A549 (cell line): ENCODE measurements at regions not wholly inside any gene's neighbourhood (a gene's known extent, or its start where the extent isn't known, plus 50 kb on each side); places are given as distances from the start of the nearest gene placed in this dataset.

Experiments used
- ATAC-seq, 2 experiments: fragments of 200-7000 bp in 1 of 2; fragments of >200 bp in 1 of 2; cut with Nextera tagmentation in 1 of 2; cut with Tn5 transposase in 1 of 2; 3 replicates each; pipeline versions ENCODE4 v1.8.0 to v1.9.1; 2018 to 2020; ENCODE audit warnings: mild to moderate bottlenecking in 1 of 2, moderate library complexity in 1 of 2
- CTCF ChIA-PET: fragments of 300-600 bp; sonication (Branson Sonifier 250); formaldehyde crosslinking; extraction: SDS; loops from one replicate; lab custom pipeline; 2021; ENCODE audit warnings: antibody characterized with exemption, inconsistent platforms; lab: Yijun Ruan, JAX
- POLR2A ChIA-PET: fragments of 350-600 bp; formaldehyde crosslinking; extraction: SDS; loops from one replicate; lab custom pipeline; 2021; ENCODE audit warnings: antibody characterized with exemption, inconsistent platforms; lab: Yijun Ruan, JAX
- DNase-seq, 2 experiments: peaks; one replicate each; pipeline versions ENCODE4 v3.0.0 to v3.0.0-alpha.2; 2011 to 2016; ENCODE audit warnings: low read depth in 1 of 2, low spot score in 1 of 2
- FAIRE-seq: peaks from 2 replicates; lab custom pipeline; 2011; peaks lifted over from hg19 to GRCh38; lab: Jason Lieb, UNC
- H3K27ac ChIP-seq, 2 experiments: fragments of >200 bp; sonication (Bioruptor Twin); formaldehyde crosslinking; 3 replicates each; pipeline ENCODE4 v1.5.1; 2016 to 2017
- H3K4me1 ChIP-seq: fragments of >200 bp; sonication (Bioruptor Twin); formaldehyde crosslinking; 3 replicates; pipeline ENCODE4 v1.6.1; 2016
- H3K4me2 ChIP-seq: fragments of >200 bp; sonication (Bioruptor Twin); formaldehyde crosslinking; 3 replicates; pipeline ENCODE4 v1.6.1; 2016
- H3K4me3 ChIP-seq: fragments of >200 bp; sonication (Bioruptor Twin); formaldehyde crosslinking; 3 replicates; pipeline ENCODE4 v1.5.1; 2016
- H3K9me3 ChIP-seq: fragments of >200 bp; sonication (Bioruptor Twin); formaldehyde crosslinking; 3 replicates; pipeline ENCODE4 v1.6.1; 2016
- BHLHE40 ChIP-seq: IDR thresholded peaks from 2 replicates; pipeline ENCODE4 v1.6.1; 2012; ENCODE audit warnings: low read depth, low read length, inconsistent platforms
- CBX2 ChIP-seq: fragments of 200-600 bp; sonication (generic); IDR thresholded peaks from 2 replicates; pipeline ENCODE4 v1.6.1; 2016; ENCODE audit warnings: low read depth, mild to moderate bottlenecking, borderline replicate concordance
- CBX8 ChIP-seq: fragments of 200-600 bp; sonication (generic); IDR thresholded peaks from 2 replicates; pipeline ENCODE4 v1.6.1; 2016
- CHD2 ChIP-seq: fragments of 150-350 bp; IDR thresholded peaks from 2 replicates; pipeline ENCODE4 v1.6.1; 2014; ENCODE audit warnings: low read length; ENCODE audit not compliant: partially characterized antibody
- E2F6 ChIP-seq: IDR thresholded peaks from 2 replicates; pipeline ENCODE4 v1.6.1; 2012; ENCODE audit warnings: low read depth, borderline replicate concordance
- EHF ChIP-seq: fragments of 250-450 bp; sonication (Bioruptor Pico); IDR thresholded peaks from 2 replicates; pipeline ENCODE4 v1.5.0; 2020; ENCODE audit warnings: mild to moderate bottlenecking
- GATA3 ChIP-seq: IDR thresholded peaks from 2 replicates; pipeline ENCODE4 v1.6.1; 2012; ENCODE audit warnings: borderline replicate concordance
- HDAC2 ChIP-seq: fragments of 200-600 bp; sonication (generic); IDR thresholded peaks from 2 replicates; pipeline ENCODE4 v1.6.1; 2016
- HES2 ChIP-seq: fragments of >200 bp; sonication (Bioruptor Twin); formaldehyde crosslinking; IDR thresholded peaks from 2 replicates; pipeline ENCODE4 v1.6.1; 2016
- JUNB ChIP-seq: fragments of >200 bp; sonication (Bioruptor Twin); formaldehyde crosslinking; IDR thresholded peaks from 2 replicates; pipeline ENCODE4 v1.6.1; 2016
- PBX3 ChIP-seq: IDR thresholded peaks from 2 replicates; pipeline ENCODE4 v1.6.1; 2012
- PHF8 ChIP-seq: fragments of 200-600 bp; sonication (generic); IDR thresholded peaks from 2 replicates; pipeline ENCODE4 v1.6.1; 2016; ENCODE audit warnings: low read depth, mild to moderate bottlenecking, antibody characterized with exemption, moderate library complexity, borderline replicate concordance
- POLR2A ChIP-seq: IDR thresholded peaks from 2 replicates; pipeline ENCODE4 v1.6.1; 2012; ENCODE audit warnings: mild to moderate bottlenecking, low read length
- RAD21 ChIP-seq, 2 experiments: fragments of >200 bp in 1 of 2; sonication (Bioruptor Twin) in 1 of 2; formaldehyde crosslinking in 1 of 2; IDR thresholded peaks in 1 of 2; conservative IDR thresholded peaks in 1 of 2; 2 replicates in 1 of 2; 3 replicates in 1 of 2; pipeline ENCODE4 v1.6.1; 2012 to 2018; ENCODE audit warnings: inconsistent platforms in 1 of 2
- REST ChIP-seq: fragments of 200-600 bp; sonication (generic); IDR thresholded peaks from 2 replicates; pipeline ENCODE4 v1.6.1; 2016; ENCODE audit warnings: antibody characterized with exemption, mild to moderate bottlenecking, moderate library complexity
- TFCP2L1 ChIP-seq: fragments of 250-450 bp; sonication (Bioruptor Pico); IDR thresholded peaks from 2 replicates; pipeline ENCODE4 v1.5.0; 2021; ENCODE audit warnings: mild to moderate bottlenecking
- TP53 ChIP-seq: fragments of 250-450 bp; sonication (Bioruptor Pico); IDR thresholded peaks from 2 replicates; pipeline ENCODE4 v1.5.0; 2021; ENCODE audit warnings: mild to moderate bottlenecking, moderate library complexity
- ZFP36 ChIP-seq: fragments of 450-650 bp; IDR thresholded peaks from 2 replicates; pipeline ENCODE4 v1.6.1; 2014; ENCODE audit warnings: borderline replicate concordance; ENCODE audit not compliant: partially characterized antibody
- WGBS: methylation state at CpG from one replicate; pipeline ENCODE4 v1.1.6; 2017; ENCODE audit errors: missing lambda C conversion rate; 5-methylcytosine and 5-hydroxymethylcytosine counted together

GRCh38 chr7:152551304-152552036 lies 115.7 kb upstream of the KMT2C start:
- ATAC-seq (no peak), FAIRE-seq (no peak), DNase-seq (no peak)
- WGBS = 80% methylated on average over 10 of the region's 10 CpGs
- Histone ChIP-seq H3K4me3 (no peak overlapping the region), H3K27ac (no peak overlapping the region), H3K4me2 (no peak overlapping the region), H3K9me3 (no peaks in the 10 kb centered on the region), H3K4me1 (no peaks in the 10 kb centered on the region)
- ChIA-PET CTCF (no interaction called here), POLR2A (no interaction called here)
- TF ChIP-seq ZFP36 (no peak), TFCP2L1 (CRISPR knock-in tag) (no peak), RAD21 (conservative IDR thresholded peaks at IDR 0.05 in 1 of 2, IDR thresholded peaks at IDR 0.05 in 1 of 2) (no peak), POLR2A (no peak), HDAC2 (no peak), PHF8 (no peak), HES2 (no peak), E2F6 (no peak)

GRCh38 chr7:152544971-152545619 lies 109.3 kb upstream of the KMT2C start:
- H3K4me2 ChIP-seq = no peak overlapping the region
- no peak for FAIRE-seq
- no peak for DNase-seq
- TF ChIP-seq JUNB = no peak
- no peak for TF ChIP-seq PBX3
- no peak for TF ChIP-seq HDAC2
- no peak for TF ChIP-seq CBX2
- TF ChIP-seq BHLHE40 = no peak
- TF ChIP-seq CHD2 = no peak
- no peak for TF ChIP-seq TP53 (CRISPR knock-in tag)
- no peak for TF ChIP-seq REST
- no peak for TF ChIP-seq EHF (CRISPR knock-in tag)
- no peak for TF ChIP-seq GATA3
- no peak for TF ChIP-seq CBX8
- no peak for TF ChIP-seq PHF8
- H3K4me1 ChIP-seq = no peaks in the 10 kb centered on the region
- no peak for ATAC-seq
- POLR2A ChIA-PET = interaction anchor here (0.6 kb wide), 2 partner anchors 50 to 52 kb away, joined by 5 read pairs; no protein-coding TSS in a partner anchor
- CTCF ChIA-PET = no interaction called here
- no peaks in the 10 kb centered on the region for H3K9me3 ChIP-seq
- WGBS = 74% methylated on average over 12 of the region's 13 CpGs
- H3K27ac ChIP-seq = no peak overlapping the region
- H3K4me3 ChIP-seq = no peak overlapping the region
